GM19240 (cell line): ENCODE measurements at regions not wholly inside any gene's neighbourhood (a gene's known extent, or its start where the extent isn't known, plus 50 kb on each side); places are given as distances from the start of the nearest gene placed in this dataset.
"Not testable (repeated sequence)": the region's sequence is repeated elsewhere in the genome, so short reads cannot be mapped to it uniquely, and the experiment has no call there.

ENCODE experiments used
- DNase-seq: peaks from one replicate; pipeline ENCODE4 v3.0.0; 2011; ENCODE audit warnings: low spot score; ENCODE audit not compliant: insufficient read length

GRCh38 chr1:115534106-115534505 is 107.7 kb upstream of the VANGL1 start:
- no peak for DNase-seq

GRCh38 chr1:115531631-115532264 is 110.0 kb upstream of the VANGL1 start:
- DNase-seq: no peak

- DNase-seq: no peak
These were observed 111.4 kb upstream of the VANGL1 start for GRCh38 chr1:115530407-115530806.

- no peak for DNase-seq
These were observed 112.4 kb upstream of the VANGL1 start for GRCh38 chr1:115529216-115529897.

GRCh38 chr1:115528336-115528735 is 113.4 kb upstream of the VANGL1 start:
- DNase-seq: not testable (repeated sequence)

- no peak for DNase-seq
These were observed 114.0 kb upstream of the VANGL1 start for GRCh38 chr1:115527746-115528145.

- no peak for DNase-seq
These were observed 114.9 kb upstream of the VANGL1 start for GRCh38 chr1:115526900-115527299.

GRCh38 chr1:115524236-115524635 is 117.5 kb upstream of the VANGL1 start:
- no peak for DNase-seq

GRCh38 chr1:115522386-115522785 is 119.4 kb upstream of the VANGL1 start:
- no peak for DNase-seq

- DNase-seq: no peak
These were observed 126.5 kb upstream of the VANGL1 start for GRCh38 chr1:115515270-115515669.

GRCh38 chr1:115510226-115510625 is 131.5 kb upstream of the VANGL1 start:
- not testable (repeated sequence) for DNase-seq

- no peak for DNase-seq
These were observed 133.9 kb upstream of the VANGL1 start for GRCh38 chr1:115507901-115508300.

- no peak for DNase-seq
These were observed 134.7 kb upstream of the VANGL1 start for GRCh38 chr1:115506924-115507589.

- DNase-seq: no peak
These were observed 135.3 kb upstream of the VANGL1 start for GRCh38 chr1:115506518-115506917.

- no peak for DNase-seq
These were observed 136.6 kb upstream of the VANGL1 start for GRCh38 chr1:115505148-115505571.

GRCh38 chr1:115502183-115502582 is 139.6 kb upstream of the VANGL1 start:
- not testable (repeated sequence) for DNase-seq

- DNase-seq: no peak
These were observed 140.3 kb upstream of the VANGL1 start for GRCh38 chr1:115501476-115501875.

GRCh38 chr1:115499253-115499652 is 142.5 kb upstream of the VANGL1 start:
- no peak for DNase-seq

- DNase-seq: no peak
These were observed 144.8 kb upstream of the VANGL1 start for GRCh38 chr1:115496904-115497527.

- no peak for DNase-seq
These were observed 146.1 kb upstream of the VANGL1 start for GRCh38 chr1:115495625-115496024.

GRCh38 chr1:115495111-115495510 is 146.7 kb upstream of the VANGL1 start:
- no peak for DNase-seq

GRCh38 chr1:115493834-115494233 is 147.9 kb upstream of the VANGL1 start:
- DNase-seq: no peak
